HG03159 (cell line): ENCODE measurements at regions not wholly inside any gene's neighbourhood (a gene's known extent, or its start where the extent isn't known, plus 50 kb on each side); places are given as distances from the start of the nearest gene placed in this dataset.
"Not testable (repeated sequence)": the region's sequence is repeated elsewhere in the genome, so short reads cannot be mapped to it uniquely, and the experiment has no call there.

Source experiments
- ATAC-seq: cut with Tn5 transposase; IDR thresholded peaks from one replicate; pipeline ENCODE4 v1.9.1; 2021; ENCODE audit warnings: mild to moderate bottlenecking, moderate library complexity; ENCODE audit not compliant: unreplicated experiment

DNA sequence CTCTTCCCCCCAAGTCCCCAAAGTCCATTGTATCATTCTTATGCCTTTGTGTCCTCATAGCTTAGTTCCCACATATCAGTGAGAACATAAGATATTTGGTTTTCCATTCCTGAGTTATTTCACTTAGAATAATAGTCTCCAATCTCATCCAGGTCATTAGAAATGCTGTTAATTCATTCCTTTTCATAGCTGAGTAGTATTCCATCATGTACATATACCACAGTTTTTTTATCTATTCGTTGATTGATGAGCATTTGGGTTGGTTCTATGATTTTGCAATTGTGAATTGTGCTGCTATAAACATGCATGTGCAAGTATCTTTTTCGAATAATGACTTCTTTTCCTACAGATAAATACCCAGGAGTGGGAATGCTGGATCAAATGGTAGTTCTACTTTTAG, 359.6 kb downstream of the ADAMTS20 start:
- ATAC-seq = not testable (repeated sequence)

DNA sequence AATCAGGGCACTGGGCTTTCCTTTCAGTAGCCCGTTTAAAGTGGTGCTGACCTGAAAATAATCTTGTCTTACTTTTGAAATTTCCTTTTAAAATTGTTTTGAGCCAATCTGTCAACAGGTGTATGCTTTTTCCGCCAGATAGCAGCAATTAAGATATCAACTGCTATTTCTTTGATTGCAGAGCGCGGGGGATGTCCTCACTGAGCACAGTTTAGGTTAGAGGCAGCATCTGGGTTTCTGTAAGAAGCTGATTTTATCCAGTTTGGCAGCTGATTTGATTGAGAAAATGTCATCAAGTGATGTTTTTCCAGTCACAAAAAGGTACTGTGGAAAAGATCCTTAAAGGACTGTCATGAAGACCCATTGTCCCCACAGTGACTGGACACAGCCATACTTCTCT, 371.8 kb downstream of the ADAMTS20 start:
- no peak for ATAC-seq

DNA sequence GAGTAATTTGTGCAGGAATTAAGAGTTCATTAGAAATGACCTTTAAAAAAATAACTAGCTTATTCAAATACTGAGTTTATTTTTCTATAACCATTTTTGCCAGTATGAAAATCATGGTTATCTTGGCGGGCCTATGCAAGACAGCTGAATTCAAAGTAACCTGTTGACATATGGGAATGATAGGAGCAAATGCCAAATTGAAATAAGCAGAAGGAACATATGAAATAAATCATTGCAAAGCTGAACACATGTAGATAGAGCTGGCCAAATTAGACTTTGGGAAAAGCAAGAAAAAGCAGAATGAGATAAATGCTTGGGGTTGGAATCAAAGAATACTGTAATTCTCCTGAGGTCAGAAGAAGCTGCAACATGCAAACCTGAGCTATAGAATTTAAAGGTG, 372.5 kb downstream of the ADAMTS20 start:
- ATAC-seq = no peak

DNA sequence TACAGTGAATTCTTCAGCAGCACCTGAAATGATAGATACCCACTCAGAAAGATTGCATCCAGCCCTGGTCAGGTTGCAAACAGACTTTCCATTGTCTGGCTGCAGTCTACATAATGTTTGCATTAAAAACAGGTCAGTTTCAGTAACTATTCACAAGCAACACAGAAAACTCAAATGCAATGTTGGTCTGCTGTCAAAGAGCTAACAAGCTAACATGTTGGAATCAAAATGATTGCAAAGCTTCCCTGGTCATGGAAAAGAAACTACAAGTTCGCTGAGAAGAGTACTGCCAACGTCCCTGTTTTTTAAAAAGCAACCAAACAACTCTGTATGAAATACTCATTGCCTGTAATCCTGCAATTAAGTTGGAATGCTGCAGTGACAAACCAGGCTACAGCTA, 374.7 kb downstream of the ADAMTS20 start:
- ATAC-seq = no peak

DNA sequence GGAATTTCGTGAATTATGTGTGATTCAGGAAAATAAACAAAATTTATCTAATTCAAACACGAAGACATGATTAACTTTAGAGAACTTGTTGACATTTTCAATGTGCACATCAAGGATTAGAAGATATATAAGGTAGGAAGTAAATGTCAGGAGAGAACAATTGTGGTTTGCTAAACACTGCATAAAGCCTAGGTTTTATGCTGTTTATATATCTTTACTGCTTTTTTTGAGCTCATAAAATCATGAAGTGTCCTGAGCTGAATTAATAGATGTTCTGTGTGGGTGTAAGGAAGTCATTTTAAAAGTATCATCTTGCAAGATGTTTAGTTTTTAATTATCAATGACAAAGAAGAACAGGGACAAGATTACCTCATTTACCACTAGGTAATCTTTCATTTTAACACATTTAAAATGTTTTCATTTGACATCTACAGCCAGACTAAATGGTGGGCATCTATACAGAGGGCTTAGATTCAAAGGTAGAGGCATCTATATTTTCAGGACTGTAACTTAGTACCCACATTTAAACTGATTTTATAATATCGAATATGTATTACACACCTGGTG, 382.8 kb downstream of the ADAMTS20 start:
- ATAC-seq = no peak

DNA sequence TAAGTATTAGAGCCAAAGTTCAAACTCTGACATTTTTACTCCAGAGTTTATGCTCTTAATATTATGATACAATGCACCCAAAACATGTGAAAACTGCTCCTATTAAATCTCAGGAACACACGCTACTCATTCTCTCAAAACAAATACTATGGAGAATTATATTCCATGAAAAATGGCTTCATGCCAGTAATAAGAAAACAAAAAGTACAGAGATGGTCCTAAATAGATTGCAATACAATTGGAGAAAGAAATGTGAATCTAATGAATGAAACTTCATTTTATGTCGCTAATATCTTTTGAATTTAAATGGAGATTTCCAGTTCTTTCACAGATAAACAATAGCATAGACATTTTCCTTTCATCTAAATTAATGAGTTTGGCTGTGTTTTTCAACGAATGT, 384.3 kb downstream of the ADAMTS20 start:
- no peak for ATAC-seq

DNA sequence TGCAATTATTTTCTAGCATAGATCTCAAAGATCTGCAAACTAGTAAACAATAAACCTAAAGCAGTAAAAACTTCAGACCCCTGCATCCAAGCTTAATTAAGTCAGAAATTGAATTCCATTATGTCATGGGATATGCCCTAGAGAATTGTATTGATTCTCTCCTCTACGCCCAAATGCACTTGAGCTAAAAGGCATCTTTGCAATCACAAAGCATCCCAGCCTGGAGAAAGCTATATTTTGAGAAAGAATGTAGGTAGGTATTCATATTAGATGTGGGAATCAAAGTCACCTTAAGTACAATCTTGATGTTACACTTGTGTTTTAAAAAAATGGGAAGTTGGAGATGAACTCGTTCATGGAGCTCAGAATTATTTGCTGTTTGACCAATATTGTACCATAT, 386.7 kb downstream of the ADAMTS20 start:
- no peak for ATAC-seq

DNA sequence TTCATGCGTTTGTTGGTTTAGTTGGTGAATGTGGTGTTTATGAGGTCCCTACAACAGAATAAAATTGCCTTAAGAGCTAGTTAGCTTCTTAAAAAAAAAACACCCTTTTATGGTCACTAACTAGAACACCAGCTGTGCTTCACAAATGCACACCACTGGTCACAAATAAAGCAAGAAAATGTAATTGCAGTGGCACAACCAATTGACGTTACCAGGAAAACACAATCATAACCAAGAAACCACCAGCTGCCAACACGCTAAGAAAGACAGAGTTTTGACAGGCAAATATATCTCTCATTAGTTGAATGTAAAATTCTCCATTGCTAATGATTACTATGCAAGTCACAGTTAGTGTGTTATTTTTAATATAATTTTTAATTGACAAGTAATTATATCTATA, 389.9 kb downstream of the ADAMTS20 start:
- ATAC-seq = no peak

DNA sequence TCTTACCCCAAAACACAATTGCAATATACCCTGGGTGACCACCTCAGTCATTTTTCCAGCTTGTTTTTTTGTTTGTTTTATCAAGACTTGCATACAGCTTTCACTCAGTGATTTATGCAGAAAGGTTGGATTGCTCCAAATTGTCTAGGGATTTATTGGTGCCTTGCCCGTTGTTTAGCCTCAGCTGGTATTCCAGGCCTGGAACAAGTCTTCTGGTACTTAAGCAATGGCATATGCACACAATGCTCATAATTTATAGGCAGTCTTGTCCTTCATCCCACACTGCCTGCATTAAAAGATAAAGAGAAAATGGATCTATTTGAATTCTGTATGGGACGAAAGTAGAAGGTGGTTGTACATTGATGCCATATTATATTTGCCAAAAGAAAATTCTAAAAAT, 392.5 kb downstream of the ADAMTS20 start:
- no peak for ATAC-seq

DNA sequence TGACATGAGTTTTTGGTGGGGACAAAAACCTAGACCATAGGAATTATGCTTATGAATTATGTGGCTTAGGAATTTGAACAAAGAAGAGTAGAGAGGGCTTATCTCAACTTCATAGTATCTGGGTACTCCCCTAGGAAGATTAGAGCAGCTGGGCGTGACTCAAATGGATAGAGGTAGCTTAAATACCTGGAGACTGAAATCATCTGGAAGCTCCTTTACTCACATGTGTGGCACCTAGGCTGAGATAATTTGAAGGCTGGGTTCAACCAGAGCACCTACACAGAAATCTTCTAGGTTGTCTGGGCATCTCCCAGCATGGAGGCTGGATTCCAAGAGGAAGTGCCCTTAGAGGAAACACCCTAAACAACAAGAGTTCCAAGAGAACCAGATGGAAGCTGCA, 393.9 kb downstream of the ADAMTS20 start:
- no peak for ATAC-seq

DNA sequence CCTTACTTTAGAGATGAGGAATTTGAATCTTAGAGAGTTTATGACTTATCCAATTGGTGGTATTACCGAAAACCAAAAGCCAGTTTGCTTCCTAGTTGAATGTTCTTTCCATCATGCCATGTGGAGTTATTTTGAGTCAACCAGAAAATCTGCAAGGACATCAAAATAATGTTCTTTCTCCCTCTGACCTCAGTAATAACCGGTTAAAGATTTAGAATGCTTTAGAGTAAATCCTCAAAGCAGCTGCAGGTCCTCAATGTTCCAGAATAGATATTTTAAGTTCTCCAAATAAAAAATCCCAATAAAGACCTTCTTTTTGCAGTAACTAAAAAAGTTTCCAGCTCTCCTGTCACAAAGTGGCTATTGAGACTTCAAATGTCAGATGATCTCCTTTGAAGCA, 396.6 kb downstream of the ADAMTS20 start:
- no peak for ATAC-seq

DNA sequence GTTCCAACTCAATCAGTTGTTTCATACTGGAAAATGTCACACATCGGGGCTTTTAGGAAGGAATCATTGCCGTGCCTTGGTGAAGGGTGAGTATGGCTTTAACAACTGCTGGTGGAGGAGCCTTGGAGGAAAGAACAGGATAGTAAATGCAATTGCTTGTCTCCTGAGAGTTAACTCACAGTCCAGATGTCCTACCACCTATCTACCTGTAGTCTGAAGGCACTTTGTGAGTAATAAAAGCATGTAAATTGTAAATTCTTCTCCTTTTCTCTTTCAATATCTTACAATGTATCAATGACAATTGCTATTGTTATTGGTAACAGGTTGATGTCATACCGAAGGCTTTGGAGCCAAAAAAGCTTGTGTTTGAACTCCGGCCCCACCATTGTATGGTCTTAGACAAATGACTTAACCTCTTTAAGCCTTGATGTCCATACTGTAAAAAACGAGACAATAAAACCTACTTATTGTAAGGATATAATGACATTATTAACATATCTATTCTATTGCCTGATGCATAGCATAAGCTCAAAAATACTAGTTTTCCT, 397.4 kb downstream of the ADAMTS20 start:
- no peak for ATAC-seq

DNA sequence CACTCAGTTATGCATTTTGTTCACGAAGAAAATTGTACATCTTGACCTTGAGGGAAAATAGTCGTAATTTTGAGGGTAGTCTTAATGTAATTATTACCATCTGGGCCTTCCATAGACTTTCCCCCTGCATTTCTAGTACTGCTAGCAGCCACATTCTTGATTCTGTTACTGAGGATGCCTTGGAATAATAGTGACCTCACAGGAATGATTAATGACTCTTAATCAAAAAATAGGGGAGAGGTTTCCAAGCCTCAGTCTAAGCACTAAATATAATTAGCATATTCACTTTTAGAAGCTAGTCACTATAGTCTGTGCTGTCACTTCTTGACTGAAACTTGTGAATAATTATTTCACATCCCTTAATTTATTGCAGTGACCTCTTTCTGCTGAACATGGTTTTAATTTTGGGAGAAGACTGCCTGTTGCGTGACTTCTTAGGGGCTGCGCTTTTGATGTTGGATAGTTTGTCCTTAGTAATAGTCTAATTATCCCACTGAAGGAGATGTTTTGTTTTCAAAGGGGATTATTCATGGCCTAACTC, 400.5 kb downstream of the ADAMTS20 start:
- no peak for ATAC-seq

DNA sequence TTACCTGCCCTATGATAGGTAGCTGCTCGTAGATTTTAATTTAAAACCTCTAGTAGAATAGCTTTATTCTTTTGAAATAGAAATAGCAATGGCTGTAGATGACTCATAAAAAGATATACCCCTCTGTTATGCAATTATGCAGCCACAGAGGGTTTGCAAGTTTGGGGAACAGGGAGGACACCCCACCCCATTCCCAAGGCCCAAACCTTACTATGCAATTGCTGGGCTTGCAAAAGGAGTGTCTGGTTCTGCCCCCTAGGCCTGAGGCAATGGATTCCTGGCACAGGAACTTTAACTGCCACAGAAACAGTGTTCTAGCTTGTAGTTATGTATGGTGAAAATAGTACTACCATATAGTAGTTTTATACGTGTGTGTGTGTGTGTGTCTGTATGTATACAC, 403.3 kb downstream of the ADAMTS20 start:
- ATAC-seq = no peak

DNA sequence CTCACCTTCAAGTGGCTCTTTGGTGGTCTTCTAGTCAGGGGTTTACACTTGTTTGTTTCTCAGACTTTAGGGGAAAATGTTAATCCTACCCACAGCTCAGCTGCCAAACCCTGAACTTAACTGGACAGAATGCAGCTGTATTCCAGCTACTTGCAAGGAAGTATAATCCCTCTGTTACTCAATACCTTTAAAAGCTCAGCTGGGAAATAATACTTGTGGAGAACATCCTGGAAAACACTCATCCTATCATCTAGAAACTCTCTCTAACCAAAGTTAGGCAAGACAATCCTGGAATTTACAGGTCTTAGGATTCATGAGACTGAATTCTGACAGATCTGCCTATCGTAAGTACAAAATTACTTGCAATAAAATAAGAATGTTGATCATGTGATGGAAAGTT, 404.1 kb downstream of the ADAMTS20 start:
- no peak for ATAC-seq

DNA sequence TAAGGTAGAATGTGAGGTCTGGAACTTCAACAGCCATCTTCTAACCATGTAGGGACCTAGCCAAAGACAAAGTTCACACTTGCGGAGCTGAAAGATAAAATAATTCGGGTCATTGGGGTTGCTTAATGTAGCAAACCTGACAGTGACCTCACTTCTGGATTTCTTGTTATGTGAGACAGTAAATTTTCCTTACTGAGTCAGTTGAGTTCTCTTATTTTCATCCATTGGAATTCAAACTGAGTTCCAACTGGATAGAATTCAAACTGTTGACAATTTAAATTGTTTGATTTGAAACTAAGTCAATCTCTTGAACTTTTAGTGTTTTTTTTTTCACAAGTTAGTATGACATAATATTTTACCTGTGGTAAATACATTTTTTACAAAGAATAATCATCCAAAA, 406.5 kb downstream of the ADAMTS20 start:
- no peak for ATAC-seq

DNA sequence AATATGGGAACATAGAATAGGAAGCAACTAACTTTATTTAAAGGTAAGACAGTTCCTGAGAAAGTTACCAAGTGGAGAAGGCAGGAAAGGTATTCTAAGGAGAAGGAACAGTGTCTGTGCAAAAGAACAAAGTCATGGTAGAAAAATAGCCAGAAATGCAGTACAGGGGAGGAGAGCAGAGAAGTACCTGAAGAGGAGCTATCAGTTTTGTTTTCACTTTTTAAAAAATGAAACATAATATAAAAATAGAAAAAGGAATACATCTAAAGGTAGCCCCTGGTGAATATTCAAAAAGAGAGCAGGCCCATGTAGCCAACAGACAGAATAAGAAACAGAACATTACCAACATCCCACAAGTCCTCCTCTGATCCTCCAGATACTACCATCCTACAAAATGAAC, 408.7 kb downstream of the ADAMTS20 start:
- ATAC-seq = no peak

DNA sequence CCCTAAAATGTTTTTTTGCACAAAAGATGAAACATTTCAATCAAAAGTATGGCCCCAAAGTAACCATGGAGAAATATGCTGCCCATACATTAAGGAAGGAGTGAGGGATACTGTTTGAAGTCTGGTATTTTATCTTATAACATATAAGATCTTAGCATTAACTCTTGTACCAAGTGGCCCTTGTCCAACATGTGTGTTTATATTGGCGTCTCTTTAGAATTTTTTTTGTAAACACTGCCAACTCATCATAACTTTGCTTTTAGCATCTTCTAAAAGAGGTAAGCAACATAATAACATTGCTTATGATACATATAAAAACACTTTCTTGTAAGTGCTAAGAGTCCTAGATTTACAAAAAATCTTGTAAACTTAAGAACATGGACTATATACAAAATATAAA, 419.7 kb downstream of the ADAMTS20 start:
- no peak for ATAC-seq

DNA sequence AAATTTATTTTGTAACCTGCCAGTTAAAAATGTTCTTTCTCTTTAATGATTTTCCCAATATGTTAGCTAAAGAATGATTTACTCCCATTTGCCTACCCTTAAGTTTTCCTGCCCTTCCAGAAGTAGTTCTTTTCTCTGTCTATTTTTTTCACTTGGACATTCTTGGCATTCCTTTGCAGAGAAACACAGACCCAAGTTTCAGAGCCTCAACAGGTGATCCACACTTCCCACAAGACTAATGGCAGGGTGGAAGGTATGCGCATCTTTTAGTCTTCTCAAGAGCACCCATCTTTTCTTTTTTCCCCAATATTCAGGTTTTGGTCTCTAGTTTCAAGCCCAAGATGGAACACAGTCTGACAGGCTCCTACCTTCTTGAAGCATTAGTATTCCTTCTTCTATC, 420.7 kb downstream of the ADAMTS20 start:
- ATAC-seq = no peak

DNA sequence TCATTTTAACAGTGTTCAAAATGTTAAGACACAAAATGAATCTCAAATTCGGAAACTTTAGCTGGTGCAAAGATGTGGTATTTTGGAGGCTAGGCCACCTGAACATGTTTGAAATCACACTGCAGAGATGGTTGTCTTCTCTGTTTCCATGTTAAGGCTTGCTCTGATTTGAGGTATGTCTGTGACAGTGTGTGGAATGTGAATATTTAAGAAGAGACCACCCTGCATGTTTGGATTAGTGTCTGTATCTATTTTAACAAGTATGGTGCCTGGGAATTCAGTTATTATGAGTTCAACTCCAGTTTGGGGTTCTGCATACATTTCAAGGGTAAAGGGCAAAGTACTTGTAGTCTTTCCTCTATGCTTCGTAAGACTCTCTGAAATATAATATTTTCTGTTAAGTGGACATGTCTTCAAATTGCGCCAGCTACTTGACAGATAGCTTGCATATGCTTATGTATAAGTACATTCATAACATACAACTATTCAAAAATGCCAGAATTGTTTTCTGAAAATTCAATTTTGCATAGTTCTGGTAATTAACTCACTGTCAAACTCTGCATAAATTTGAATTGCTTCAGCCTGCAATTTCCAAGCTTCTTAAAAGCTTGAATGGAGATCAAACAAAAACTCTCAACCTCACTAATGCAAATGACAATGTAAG, 424.0 kb downstream of the ADAMTS20 start:
- no peak for ATAC-seq

DNA sequence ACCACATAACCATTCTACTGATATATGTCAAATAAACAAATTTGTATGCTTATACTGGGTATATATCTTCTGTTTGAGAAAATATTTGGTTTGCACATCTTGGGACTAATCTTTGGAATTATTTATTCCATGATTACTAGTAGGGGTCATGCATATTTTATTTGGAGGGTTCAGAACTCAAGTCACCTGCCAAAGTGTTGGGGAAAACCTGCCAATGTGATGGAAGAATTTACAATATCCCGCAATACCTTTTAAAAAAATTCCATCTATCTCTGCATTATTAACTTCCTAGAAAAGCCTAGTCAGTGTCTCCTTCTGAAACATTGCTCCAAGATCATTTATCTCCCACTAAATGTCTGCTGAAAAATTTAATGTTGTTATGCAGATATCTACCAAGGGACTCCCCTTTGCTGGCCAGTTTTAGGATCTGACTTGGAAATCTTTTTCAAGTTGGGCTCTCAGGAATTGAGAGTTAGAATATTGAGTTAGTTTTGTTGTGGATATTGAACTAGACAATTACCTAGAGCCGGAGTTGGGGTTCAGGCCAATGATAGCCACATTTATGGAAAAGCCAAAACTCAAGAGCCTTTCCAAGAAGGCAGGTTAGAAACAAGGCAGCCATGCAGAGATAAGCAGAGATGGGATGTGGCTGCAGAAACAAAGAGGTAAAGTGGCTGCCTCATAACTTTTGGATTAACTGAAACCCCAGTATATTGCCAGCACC, 425.2 kb downstream of the ADAMTS20 start:
- no peak for ATAC-seq

DNA sequence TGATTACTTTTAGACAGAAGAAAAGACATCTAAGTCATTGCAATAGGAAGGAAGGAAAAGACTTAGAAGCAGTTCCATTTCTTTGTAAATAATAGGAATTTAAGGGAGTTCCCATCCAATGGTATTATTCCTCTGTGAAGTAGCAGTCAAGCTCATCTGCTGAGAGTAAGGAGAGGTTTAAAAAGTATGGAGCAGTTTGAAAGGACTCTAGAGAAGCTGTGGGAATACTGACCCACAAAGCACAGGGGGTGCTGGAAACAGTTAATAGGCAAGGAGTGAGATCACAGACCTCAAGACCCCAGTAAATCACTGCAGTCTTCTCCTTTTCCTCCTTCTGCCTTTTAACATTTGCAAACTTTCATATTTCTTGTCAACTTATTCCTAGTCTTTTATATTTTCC, 428.5 kb downstream of the ADAMTS20 start:
- no peak for ATAC-seq
